Transverse colon (tissue), 4 donors: ENCODE measurements at regions not wholly inside any gene's neighbourhood (a gene's known extent, or its start where the extent isn't known, plus 50 kb on each side); places are given as distances from the start of the nearest gene placed in this dataset.

Experiments
- DNase-seq: peaks from one replicate; pipeline ENCODE4 v3.0.0-alpha.2; 2019
- H3K27ac ChIP-seq, 4 donors: fragments of 200-600 bp; sonication (generic); 2 replicates each; pipeline ENCODE4 v1.5.1; 2016 to 2018; ENCODE audit warnings: inconsistent platforms in 4 of 4
- H3K27me3 ChIP-seq: fragments of 200-600 bp; sonication (generic); 2 replicates; pipeline ENCODE4 v1.5.1; 2017; ENCODE audit warnings: inconsistent platforms
- H3K36me3 ChIP-seq, 4 donors: fragments of 200-600 bp; sonication (generic); 2 replicates each; pipeline ENCODE4 v1.5.1; 2017 to 2019; ENCODE audit warnings: inconsistent platforms in 4 of 4
- H3K4me1 ChIP-seq, 4 donors: fragments of 200-600 bp; sonication (generic); 2 replicates each; pipeline ENCODE4 v1.5.1; 2017 to 2020; ENCODE audit warnings: inconsistent platforms in 4 of 4
- H3K4me3 ChIP-seq, 4 donors: fragments of 200-600 bp; sonication (generic); 1 replicate in 1 of 4; 2 replicates in 3 of 4; pipeline versions ENCODE4 v1.5.1 to v1.6.1; 2017 to 2019; ENCODE audit warnings: inconsistent platforms in 4 of 4
- H3K9me3 ChIP-seq, 2 donors: fragments of 200-600 bp; sonication (generic); 2 replicates each; pipeline ENCODE4 v1.5.1; 2017 to 2019; ENCODE audit warnings: inconsistent platforms in 2 of 2
- CTCF ChIP-seq, 5 experiments: fragments of 200-600 bp in 3 of 5; fragments of 450-650 bp in 2 of 5; sonication (generic) in 3 of 5; IDR thresholded peaks; 1 replicate in 2 of 5; 2 replicates in 3 of 5; pipeline ENCODE4 v1.5.1; 2016 to 2017; ENCODE audit warnings: antibody characterized with exemption in 5 of 5, inconsistent platforms in 3 of 5, mild to moderate bottlenecking in 2 of 5, moderate library complexity in 1 of 5
- EP300 ChIP-seq: sonication (generic); formaldehyde crosslinking; IDR thresholded peaks from one replicate; pipeline ENCODE4 v1.6.1; 2017; ENCODE audit warnings: antibody characterized with exemption, low read depth
- POLR2A ChIP-seq: fragments of 450-650 bp; IDR thresholded peaks from one replicate; pipeline ENCODE4 v1.6.1; 2016; ENCODE audit warnings: antibody characterized with exemption, mild to moderate bottlenecking, moderate library complexity
- POLR2AphosphoS5 ChIP-seq, 3 donors: sonication (generic); formaldehyde crosslinking; IDR thresholded peaks; one replicate each; pipeline ENCODE4 v1.6.1; 2016; ENCODE audit warnings: antibody characterized with exemption in 3 of 3
- WGBS, 2 donors: methylation state at CpG; one replicate each; pipeline ENCODE4 v1.1.5; 2018; ENCODE audit warnings: low coverage in 1 of 2; 5-methylcytosine and 5-hydroxymethylcytosine counted together
- in situ Hi-C, 4 donors: fragments of 200-750 bp; cut with MboI; loops; one replicate each; pipeline versions ENCODE4 v1.15.0 to v1.15.1; 2017; ENCODE audit warnings: low sequenced_read_pairs in 3 of 4, low pct_ligation_motif_present in 1 of 4, low pct_unique_long_range_greater_than_20kb in 1 of 4
- intact Hi-C: fragments of 100-400 bp; cut with DNase I; formaldehyde crosslinking; loops from one replicate; pipeline ENCODE4 v1.15.1; 2023; ENCODE audit warnings: low total_unique reads

- 13 to 56% methylated on average over 1 of the region's 1 CpG for WGBS, 2 donors
- no peak for TF ChIP-seq POLR2AphosphoS5 (IDR thresholded peaks at IDR 0.05)
- TF ChIP-seq POLR2A, result no peak
- no peak for TF ChIP-seq EP300
- no peak for TF ChIP-seq CTCF (IDR thresholded peaks at IDR 0.05)
- H3K27me3 ChIP-seq, result no peaks in the 10 kb centered on the region
- no peak overlapping the region for H3K4me3 ChIP-seq
- no peaks in the 10 kb centered on the region for H3K36me3 ChIP-seq
- intact Hi-C loops (no loop called here), in situ Hi-C loops (no loop called here)
- peaks cover 0 to 28% (median 2%) of the 10 kb centered on the region in 4 donors for H3K4me1 ChIP-seq
- DNase-seq, result no peak
- no peaks in the 10 kb centered on the region for H3K9me3 ChIP-seq
- no peak overlapping the region for H3K27ac ChIP-seq
Measured at GRCh38 chr4:110898290-110898689, 275.4 kb upstream of the PITX2 start.

DNA sequence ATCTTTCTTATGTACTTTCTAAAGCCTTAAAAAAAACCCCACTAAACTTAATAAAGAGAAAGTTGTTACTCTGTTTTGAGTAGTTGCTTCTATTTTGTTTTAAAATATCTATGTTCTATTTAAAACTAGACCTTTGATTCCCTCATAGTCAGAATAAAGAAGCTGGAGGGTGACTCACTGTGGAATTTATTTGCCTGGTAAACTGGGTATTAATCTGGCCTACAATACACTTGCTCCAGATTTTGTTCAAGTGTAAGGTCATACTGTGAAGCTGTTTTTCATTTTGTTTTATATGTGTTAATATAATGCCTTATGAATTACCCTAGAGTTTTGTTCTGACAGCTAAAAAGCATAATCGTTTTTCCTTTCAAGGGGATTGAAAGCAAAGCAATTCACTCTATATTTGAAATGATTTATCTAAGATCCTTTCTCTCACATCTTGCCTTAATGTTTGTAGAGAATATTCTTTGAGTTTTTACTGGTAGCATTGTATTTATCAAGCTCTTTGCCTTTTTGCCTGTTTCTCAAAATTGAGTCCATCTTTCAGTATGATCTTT is 277.4 kb upstream of the PITX2 start:
- WGBS, 2 donors, result 14 to 37% methylated on average over 1 of the region's 1 CpG
- Histone ChIP-seq H3K27ac (no peak overlapping the region), H3K4me1 (peaks cover 0 to 37% (median 2%) of the 10 kb centered on the region in 4 donors), H3K27me3 (no peaks in the 10 kb centered on the region), H3K9me3 (no peaks in the 10 kb centered on the region), H3K4me3 (no peak overlapping the region), H3K36me3 (no peaks in the 10 kb centered on the region)
- in situ Hi-C loops (no loop called here), intact Hi-C loops (no loop called here)
- DNase-seq, result no peak
- no peak for TF ChIP-seq POLR2A
- TF ChIP-seq POLR2AphosphoS5 (IDR thresholded peaks at IDR 0.05), result no peak
- TF ChIP-seq EP300, result no peak
- TF ChIP-seq CTCF (IDR thresholded peaks at IDR 0.05), result no peak

DNA sequence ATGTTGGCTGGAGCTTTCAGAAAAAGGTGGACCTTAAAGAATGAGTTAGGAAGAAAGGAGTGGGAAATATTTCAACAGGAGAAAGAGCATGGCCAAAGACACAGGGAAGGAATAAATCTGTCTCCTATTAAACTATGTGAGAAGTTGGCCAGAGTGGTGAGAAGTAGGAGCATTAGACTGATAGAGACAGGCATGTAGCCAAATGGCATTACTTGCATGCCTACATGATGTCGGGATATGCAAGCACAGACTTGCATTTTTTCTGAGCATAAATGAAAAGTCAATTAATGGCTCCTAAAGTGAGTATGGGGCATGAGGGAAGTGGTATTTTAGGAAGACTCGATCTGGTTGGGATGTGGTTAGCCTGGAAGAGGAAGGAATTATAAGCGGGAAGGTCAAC is 279.6 kb upstream of the PITX2 start:
- H3K9me3 ChIP-seq, result no peaks in the 10 kb centered on the region
- H3K4me3 ChIP-seq, result no peak overlapping the region
- 71 to 76% methylated on average over 3 of the region's 3 CpGs for whole genome bisulfite sequencing, 2 donors
- peaks cover 0 to 37% (median 2%) of the 10 kb centered on the region in 4 donors for H3K4me1 ChIP-seq
- DNase-seq, result no peak
- in situ Hi-C loops, result no loop called here
- H3K27ac ChIP-seq, result no peak overlapping the region
- intact Hi-C loops, result no loop called here
- no peak for TF ChIP-seq POLR2A
- no peak for TF ChIP-seq CTCF (IDR thresholded peaks at IDR 0.05)
- no peak for TF ChIP-seq POLR2AphosphoS5 (IDR thresholded peaks at IDR 0.05)
- TF ChIP-seq EP300, result no peak
- H3K27me3 ChIP-seq, result no peaks in the 10 kb centered on the region
- H3K36me3 ChIP-seq, result no peaks in the 10 kb centered on the region

DNA sequence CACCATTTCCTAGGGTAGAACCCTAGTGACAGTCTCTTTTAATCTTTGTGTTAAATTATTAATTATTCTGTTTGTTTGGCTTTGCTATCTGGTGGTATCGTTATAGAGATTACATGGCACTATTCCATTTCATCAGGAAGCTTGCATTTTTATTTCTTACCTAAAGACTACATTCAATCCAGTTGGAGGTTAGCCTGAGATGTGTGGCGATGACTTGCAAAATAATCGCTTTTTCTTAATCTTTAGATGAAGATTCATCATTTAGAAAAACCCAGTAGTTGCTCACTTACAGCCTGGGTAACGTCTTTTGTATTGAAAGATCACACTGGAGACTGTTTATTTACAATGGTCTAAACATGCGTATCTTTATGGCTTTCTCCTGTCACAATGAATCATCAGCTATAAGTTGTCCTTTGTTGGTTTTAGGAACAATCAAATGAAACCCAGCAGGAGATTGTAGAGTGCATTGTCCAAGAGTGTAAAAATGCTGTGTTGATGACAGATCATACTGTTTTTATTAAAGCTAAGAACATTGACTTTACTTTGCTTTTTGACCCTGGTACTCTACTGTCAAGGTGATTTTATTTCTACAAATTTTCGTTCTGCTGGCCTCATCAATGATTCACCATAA is 281.7 kb upstream of the PITX2 start:
- H3K4me3 ChIP-seq, result no peak overlapping the region
- DNase-seq, result no peak
- H3K27me3 ChIP-seq, result no peaks in the 10 kb centered on the region
- WGBS, 2 donors, result 35% methylated on average over 6 of the region's 6 CpGs
- in situ Hi-C loops, result no loop called here
- H3K9me3 ChIP-seq, result no peaks in the 10 kb centered on the region
- H3K27ac ChIP-seq, result no peak overlapping the region
- peaks cover 0 to 23% (median 2%) of the 10 kb centered on the region in 4 donors for H3K4me1 ChIP-seq
- intact Hi-C loops, result no loop called here
- TF ChIP-seq EP300 (no peak), POLR2AphosphoS5 (IDR thresholded peaks at IDR 0.05) (no peak), POLR2A (no peak), CTCF (IDR thresholded peaks at IDR 0.05) (no peak)
- H3K36me3 ChIP-seq, result no peaks in the 10 kb centered on the region
